ENCODE measurements at regions not wholly inside any gene's neighbourhood (a gene's known extent, or its start where the extent isn't known, plus 50 kb on each side); places are given as distances from the start of the nearest gene placed in this dataset.

GRCh38 chr12:115422845-115423545, 739.0 kb upstream of the TBX3 start:
- ChIA-PET CTCF (ENCODE audit: partially characterized antibody) (interaction anchor here (0.7 to 1.5 kb wide), 2 partner anchors 20 to 107 kb away, joined by 3 to 4 read pairs; no protein-coding TSS in a partner anchor), POLR2A (ENCODE audit: partially characterized antibody) (no interaction called here)
- Histone ChIP-seq H2BK15ac (ENCODE audit: low read length) (no peak overlapping the region), H2BK12ac (ENCODE audit: low read depth, low read length) (no peak overlapping the region), H3K4ac (replicated peaks; ENCODE audit: insufficient read length, low read depth, low read length) (no peak overlapping the region), H3K4me2 (ENCODE audit: insufficient read depth in 1 of 2, low read depth in 2 of 2, low read length in 2 of 2) (no peak overlapping the region), H3K27ac (ENCODE audit: low read depth, low read length) (no peak overlapping the region), H3K18ac (ENCODE audit: extremely low read depth, low read length) (no peak overlapping the region), H4K20me1 (replicated peaks in 1 of 2; ENCODE audit: control insufficient read depth in 1 of 2, insufficient read depth in 2 of 2, low read length in 2 of 2) (no peaks in the 10 kb centered on the region), H3K23ac (ENCODE audit: insufficient read length) (no peak overlapping the region), H3K79me2 (ENCODE audit: control insufficient read depth in 1 of 2, insufficient read depth in 2 of 2, low read length in 2 of 2) (no peaks in the 10 kb centered on the region), H2BK20ac (ENCODE audit: low read length) (no peak overlapping the region), H2AK5ac (ENCODE audit: low read depth, low read length) (no peak overlapping the region), H2AFZ (ENCODE audit: low read length) (no peak overlapping the region), H3K27me3 (replicated peaks in 1 of 4; ENCODE audit: control insufficient read depth in 3 of 4, extremely low read depth in 1 of 4, insufficient read depth in 3 of 4, low read length in 3 of 4) (0 out of 7 replicates have a peak, but pooled peaks cover 0 to 3% (median 0%) of the 10 kb centered on the region in 4 experiments), H3K4me3 (ENCODE audit: extremely low read depth in 1 of 4, insufficient read depth in 2 of 4, low read depth in 3 of 4, low read length in 4 of 4) (no peak overlapping the region), H4K91ac (replicated peaks; ENCODE audit: insufficient read length, low read length) (no peak overlapping the region), H2BK5ac (ENCODE audit: low read depth, low read length) (no peak overlapping the region), H3K79me1 (ENCODE audit: low read depth, low read length) (no peaks in the 10 kb centered on the region), H4K8ac (ENCODE audit: extremely low read depth, insufficient read depth, low read length) (no peak overlapping the region), H2BK120ac (replicated peaks; ENCODE audit: low read depth, low read length) (no peak overlapping the region), H4K5ac (ENCODE audit: insufficient read length, low read depth, low read length) (no peak overlapping the region), H3K4me1 (replicated peaks in 1 of 4; ENCODE audit: control insufficient read depth in 3 of 4, insufficient read depth in 4 of 4, low read length in 3 of 4) (peaks cover 0 to 4% (median 0%) of the 10 kb centered on the region in 4 experiments; a peak in 1 of 7 replicates), H3K9ac (replicated peaks in 1 of 4; ENCODE audit: extremely low read depth in 1 of 4, low read depth in 3 of 4, low read length in 3 of 4) (no peak overlapping the region), H3K23me2 (ENCODE audit: low read depth, low read length) (no peaks in the 10 kb centered on the region; the same call in 1 of the 2 replicates), H3K14ac (ENCODE audit: insufficient read length) (no peak overlapping the region), H3K36me3 (ENCODE audit: control insufficient read depth in 2 of 4, insufficient read depth in 4 of 4, low read length in 3 of 4) (no peaks in the 10 kb centered on the region), H3K56ac (replicated peaks; ENCODE audit: insufficient read length, low read depth, low read length) (no peak overlapping the region), H3K9me3 (ENCODE audit: insufficient read depth in 2 of 2, low read depth in 1 of 2, low read length in 1 of 2) (no peaks in the 10 kb centered on the region)
- FAIRE-seq: no peak
- no peak for DNase-seq (ENCODE audit: low read depth in 1 of 2, low spot score in 2 of 2)
- no peak for TF ChIP-seq TBP (IDR thresholded peaks at IDR 0.05; ENCODE audit: low read depth, low read length)
- TF ChIP-seq HDAC6 (IDR thresholded peaks at IDR 0.05; ENCODE audit: low read depth, low read length): no peak
- TF ChIP-seq RAD21 (IDR thresholded peaks at IDR 0.05 in 1 of 2, conservative IDR thresholded peaks at IDR 0.05 in 1 of 2; ENCODE audit: low read depth in 2 of 2, low read length in 2 of 2): no peak
- no peak for TF ChIP-seq MAFK (IDR thresholded peaks at IDR 0.05; ENCODE audit: low read depth, low read length)
- no peak for TF ChIP-seq ZNF274 (IDR thresholded peaks at IDR 0.05; ENCODE audit: borderline replicate concordance, extremely low read depth, low read length)
- no peak for TF ChIP-seq BRCA1 (IDR thresholded peaks at IDR 0.05; ENCODE audit: low read depth, low read length)
- no peak for TF ChIP-seq ASH2L (IDR thresholded peaks at IDR 0.05; ENCODE audit: low read length)
- TF ChIP-seq E2F6 (IDR thresholded peaks at IDR 0.05): no peak
- no peak for TF ChIP-seq GTF2F1 (IDR thresholded peaks at IDR 0.05; ENCODE audit: borderline replicate concordance, low read depth, low read length)
- no peak for TF ChIP-seq JUN (IDR thresholded peaks at IDR 0.05; ENCODE audit: low read depth, low read length)
- TF ChIP-seq, protein P1, sequence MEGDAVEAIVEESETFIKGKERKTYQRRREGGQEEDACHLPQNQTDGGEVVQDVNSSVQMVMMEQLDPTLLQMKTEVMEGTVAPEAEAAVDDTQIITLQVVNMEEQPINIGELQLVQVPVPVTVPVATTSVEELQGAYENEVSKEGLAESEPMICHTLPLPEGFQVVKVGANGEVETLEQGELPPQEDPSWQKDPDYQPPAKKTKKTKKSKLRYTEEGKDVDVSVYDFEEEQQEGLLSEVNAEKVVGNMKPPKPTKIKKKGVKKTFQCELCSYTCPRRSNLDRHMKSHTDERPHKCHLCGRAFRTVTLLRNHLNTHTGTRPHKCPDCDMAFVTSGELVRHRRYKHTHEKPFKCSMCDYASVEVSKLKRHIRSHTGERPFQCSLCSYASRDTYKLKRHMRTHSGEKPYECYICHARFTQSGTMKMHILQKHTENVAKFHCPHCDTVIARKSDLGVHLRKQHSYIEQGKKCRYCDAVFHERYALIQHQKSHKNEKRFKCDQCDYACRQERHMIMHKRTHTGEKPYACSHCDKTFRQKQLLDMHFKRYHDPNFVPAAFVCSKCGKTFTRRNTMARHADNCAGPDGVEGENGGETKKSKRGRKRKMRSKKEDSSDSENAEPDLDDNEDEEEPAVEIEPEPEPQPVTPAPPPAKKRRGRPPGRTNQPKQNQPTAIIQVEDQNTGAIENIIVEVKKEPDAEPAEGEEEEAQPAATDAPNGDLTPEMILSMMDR (IDR thresholded peaks at IDR 0.05; ENCODE audit: control extremely low read depth in 1 of 3, insufficient read depth in 1 of 3, low read depth in 1 of 3, low read length in 3 of 3): no peak

Measured in H1 (cell line).